Neural cell (in vitro differentiated cells): ENCODE measurements at regions not wholly inside any gene's neighbourhood (a gene's known extent, or its start where the extent isn't known, plus 50 kb on each side); places are given as distances from the start of the nearest gene placed in this dataset.

ENCODE experiments used
- H2AFZ ChIP-seq: fragments of 200-600, 300-800 bp; sonication (generic), shearing (Covaris generic); 2 replicates; pipeline ENCODE4 v1.6.0; 2014; ENCODE audit warnings: low read depth, mild to moderate bottlenecking, antibody characterized with exemption, low read length, moderate library complexity
- H3F3A ChIP-seq: fragments of 200-600 bp; shearing (Covaris generic); 2 replicates; pipeline ENCODE4 v1.6.1; 2016; ENCODE audit warnings: mild to moderate bottlenecking, moderate library complexity, mixed read lengths, antibody characterized with exemption, low read length; ENCODE audit not compliant: insufficient read depth, poor library complexity, severe bottlenecking
- H3K27ac ChIP-seq: fragments of 200-600, 300-800 bp; sonication (generic), shearing (Covaris generic); 2 replicates; pipeline ENCODE4 v1.5.1; 2014; ENCODE audit warnings: mild to moderate bottlenecking, low read length, moderate library complexity
- H3K27me3 ChIP-seq: fragments of 300-800, 200-600 bp; sonication (generic), shearing (Covaris generic); 2 replicates; pipeline ENCODE4 v1.6.0; 2014; ENCODE audit warnings: mild to moderate bottlenecking, low read depth, low read length, moderate library complexity; ENCODE audit not compliant: insufficient read depth
- H3K36me3 ChIP-seq: fragments of 300-800, 200-600 bp; sonication (generic), shearing (Covaris generic); 2 replicates; pipeline ENCODE4 v1.5.1; 2014; ENCODE audit warnings: mild to moderate bottlenecking, antibody characterized with exemption, low read length, moderate library complexity; ENCODE audit not compliant: insufficient read depth
- H3K4me2 ChIP-seq: fragments of 300-800, 200-600 bp; sonication (generic), shearing (Covaris generic); 2 replicates; pipeline ENCODE4 v1.6.0; 2014; ENCODE audit warnings: mild to moderate bottlenecking, low read length
- H3K4me3 ChIP-seq: fragments of 300-800, 200-600 bp; sonication (generic), shearing (Covaris generic); 2 replicates; pipeline ENCODE4 v1.5.1; 2014; ENCODE audit warnings: mild to moderate bottlenecking, low read length, moderate library complexity
- H3K79me2 ChIP-seq: fragments of 200-600 bp; shearing (Covaris generic); replicated peaks from 2 replicates; pipeline ENCODE4 v1.6.0; 2014; ENCODE audit warnings: mild to moderate bottlenecking, low read length, moderate library complexity; ENCODE audit not compliant: insufficient read depth
- H3K9ac ChIP-seq: fragments of 300-800, 200-600 bp; sonication (generic), shearing (Covaris generic); 2 replicates; pipeline ENCODE4 v1.6.1; 2016; ENCODE audit warnings: mild to moderate bottlenecking, low read length, mixed read lengths
- H3K9me2 ChIP-seq: fragments of 200-600 bp; shearing (Covaris generic); 2 replicates; pipeline ENCODE4 v1.6.1; 2016; ENCODE audit warnings: mild to moderate bottlenecking, low read length, mixed read lengths; ENCODE audit not compliant: insufficient read depth
- H3K9me3 ChIP-seq: fragments of 200-600, 300-800 bp; sonication (generic), shearing (Covaris generic); 2 replicates; pipeline ENCODE4 v1.6.1; 2016; ENCODE audit warnings: mild to moderate bottlenecking, mixed run types, low read length, moderate library complexity, mixed read lengths
- H4K20me1 ChIP-seq: fragments of 200-600 bp; shearing (Covaris generic); 2 replicates; pipeline ENCODE4 v1.6.1; 2016; ENCODE audit warnings: mild to moderate bottlenecking, mixed run types; ENCODE audit not compliant: insufficient read depth
- CTCF ChIP-seq: fragments of 450-650 bp; IDR thresholded peaks from 2 replicates; pipeline ENCODE4 v1.5.1; 2014; ENCODE audit warnings: antibody characterized with exemption, mild to moderate bottlenecking, moderate library complexity; ENCODE audit not compliant: poor library complexity, severe bottlenecking
- EP300 ChIP-seq: fragments of 450-650 bp; conservative IDR thresholded peaks from 2 replicates; pipeline ENCODE4 v1.6.1; 2014; ENCODE audit warnings: antibody characterized with exemption, mild to moderate bottlenecking, moderate library complexity; ENCODE audit not compliant: poor library complexity, severe bottlenecking
- EZH2 ChIP-seq: fragments of 200-600, 300-800 bp; shearing (Covaris generic), sonication (generic); IDR thresholded peaks from 2 replicates; pipeline ENCODE4 v1.6.1; 2014; ENCODE audit warnings: antibody characterized with exemption, low read length, borderline replicate concordance, mild to moderate bottlenecking; ENCODE audit not compliant: insufficient read depth, poor library complexity, severe bottlenecking
- MXI1 ChIP-seq: fragments of 450-650 bp; conservative IDR thresholded peaks from 2 replicates; pipeline ENCODE4 v1.6.1; 2014; ENCODE audit warnings: antibody characterized with exemption, mild to moderate bottlenecking; ENCODE audit not compliant: poor library complexity, severe bottlenecking
- POLR2AphosphoS5 ChIP-seq: IDR thresholded peaks from 2 replicates; pipeline ENCODE4 v1.6.1; 2012
- RAD21 ChIP-seq: fragments of 450-650 bp; conservative IDR thresholded peaks from 2 replicates; pipeline ENCODE4 v1.6.1; 2014; ENCODE audit warnings: antibody characterized with exemption, mild to moderate bottlenecking, moderate library complexity
- REST ChIP-seq: IDR thresholded peaks from 2 replicates; pipeline ENCODE4 v1.6.1; 2012; ENCODE audit warnings: borderline replicate concordance
- SMC3 ChIP-seq: fragments of 450-650 bp; conservative IDR thresholded peaks from 2 replicates; pipeline ENCODE4 v1.6.1; 2014; ENCODE audit warnings: antibody characterized with exemption, mild to moderate bottlenecking, moderate library complexity; ENCODE audit not compliant: poor library complexity
- TAF1 ChIP-seq: IDR thresholded peaks from 2 replicates; pipeline ENCODE4 v1.6.1; 2012; ENCODE audit warnings: low read depth

- H3F3A ChIP-seq: no peaks in the 10 kb centered on the region
- H3K27ac ChIP-seq: no peak overlapping the region
- H4K20me1 ChIP-seq: no peaks in the 10 kb centered on the region
- no peak overlapping the region for H3K4me2 ChIP-seq
- H3K79me2 ChIP-seq: no peaks in the 10 kb centered on the region
- H2AFZ ChIP-seq: no peak overlapping the region
- no peak overlapping the region for H3K9ac ChIP-seq
- no peaks in the 10 kb centered on the region for H3K27me3 ChIP-seq
- TF ChIP-seq EZH2: no peak
- TF ChIP-seq TAF1: no peak
- TF ChIP-seq RAD21: no peak
- no peak for TF ChIP-seq SMC3
- TF ChIP-seq MXI1: no peak
- TF ChIP-seq POLR2AphosphoS5: no peak
- TF ChIP-seq EP300: no peak
- TF ChIP-seq CTCF: no peak
- TF ChIP-seq REST: no peak
- H3K9me2 ChIP-seq: no peaks in the 10 kb centered on the region
- H3K36me3 ChIP-seq: no peaks in the 10 kb centered on the region
- no peaks in the 10 kb centered on the region for H3K9me3 ChIP-seq
- H3K4me3 ChIP-seq: no peak overlapping the region
These were observed 169.4 kb downstream of the IRX5 start for GRCh38 chr16:55100100-55100499.

- H3K4me2 ChIP-seq: no peak overlapping the region
- TF ChIP-seq RAD21: no peak
- no peak for TF ChIP-seq POLR2AphosphoS5
- no peak for TF ChIP-seq EP300
- no peak for TF ChIP-seq CTCF
- TF ChIP-seq EZH2: no peak
- TF ChIP-seq REST: no peak
- TF ChIP-seq TAF1: no peak
- no peak for TF ChIP-seq SMC3
- TF ChIP-seq MXI1: no peak
- no peak overlapping the region for H3K27ac ChIP-seq
These were observed 170.4 kb downstream of the IRX5 start for GRCh38 chr16:55101026-55101425.

More at GRCh38 chr16:55101026-55101425, 170.4 kb downstream of the IRX5 start:
- Histone ChIP-seq H4K20me1 (no peaks in the 10 kb centered on the region), H3K79me2 (no peaks in the 10 kb centered on the region), H3F3A (no peaks in the 10 kb centered on the region), H3K9ac (no peak overlapping the region), H3K4me3 (no peak overlapping the region), H2AFZ (no peak overlapping the region), H3K27me3 (no peaks in the 10 kb centered on the region), H3K9me3 (no peaks in the 10 kb centered on the region), H3K36me3 (no peaks in the 10 kb centered on the region), H3K9me2 (no peaks in the 10 kb centered on the region)
